Type B pancreatic cell (in vitro differentiated cells): ENCODE measurements at regions not wholly inside any gene's neighbourhood (a gene's known extent, or its start where the extent isn't known, plus 50 kb on each side); places are given as distances from the start of the nearest gene placed in this dataset.

ENCODE experiments used
- DNase-seq: peaks from one replicate; pipeline ENCODE4 v3.0.0; 2021; ENCODE audit warnings: mixed read lengths; ENCODE audit not compliant: unreplicated experiment; ENCODE audit errors: extremely low spot score
- H3K27ac Mint-ChIP-seq: 2 replicates; pipeline ENCODE4 v1.8.0; 2021; ENCODE audit warnings: mild to moderate bottlenecking, mixed read lengths
- H3K27me3 Mint-ChIP-seq: 2 replicates; pipeline ENCODE4 v1.8.0; 2021; ENCODE audit warnings: mixed read lengths
- H3K36me3 Mint-ChIP-seq: 2 replicates; pipeline ENCODE4 v1.8.0; 2021; ENCODE audit warnings: mixed read lengths
- H3K4me1 Mint-ChIP-seq: one replicate; pipeline ENCODE4 v1.8.0; 2021; ENCODE audit warnings: mixed read lengths; ENCODE audit not compliant: unreplicated experiment
- H3K4me3 Mint-ChIP-seq: 2 replicates; pipeline ENCODE4 v1.8.0; 2021; ENCODE audit warnings: mild to moderate bottlenecking, mixed read lengths
- H3K9me3 Mint-ChIP-seq: 2 replicates; pipeline ENCODE4 v1.8.0; 2021; ENCODE audit warnings: mixed read lengths
- CTCF ChIP-seq: fragments of 200-600 bp; sonication (generic); conservative IDR thresholded peaks from 2 replicates; pipeline ENCODE4 v1.5.0; 2021; ENCODE audit warnings: antibody characterized with exemption, mild to moderate bottlenecking

GRCh38 chr18:6666012-6666685 lies 63.4 kb upstream of the ARHGAP28 start:
- H3K27ac Mint-ChIP-seq: peak overlapping the region; percentile 55
- H3K27me3 Mint-ChIP-seq: no peaks in the 10 kb centered on the region
- H3K9me3 Mint-ChIP-seq: no peaks in the 10 kb centered on the region
- peaks cover 38% of the 10 kb centered on the region for H3K4me1 Mint-ChIP-seq
- H3K36me3 Mint-ChIP-seq: peaks cover 3% of the 10 kb centered on the region
- no peak for TF ChIP-seq CTCF
- DNase-seq: no peak
- H3K4me3 Mint-ChIP-seq: no peak overlapping the region

- H3K27ac Mint-ChIP-seq: no peak overlapping the region
- peaks cover 35% of the 10 kb centered on the region for H3K4me1 Mint-ChIP-seq
- H3K36me3 Mint-ChIP-seq: peaks cover 5% of the 10 kb centered on the region
- peaks cover 5% of the 10 kb centered on the region for H3K9me3 Mint-ChIP-seq
- H3K4me3 Mint-ChIP-seq: no peak overlapping the region
- TF ChIP-seq CTCF: no peak
- no peak for DNase-seq
- no peaks in the 10 kb centered on the region for H3K27me3 Mint-ChIP-seq
Measured at GRCh38 chr18:6668836-6669235, 60.7 kb upstream of the ARHGAP28 start.

- Mint-ChIP-seq H3K4me3 (no peak overlapping the region), H3K27me3 (no peaks in the 10 kb centered on the region), H3K36me3 (peaks cover 8% of the 10 kb centered on the region), H3K9me3 (peaks cover 14% of the 10 kb centered on the region), H3K27ac (peak overlapping the region; percentile 4), H3K4me1 (peaks cover 24% of the 10 kb centered on the region)
- DNase-seq: no peak
- no peak for TF ChIP-seq CTCF
Measured at GRCh38 chr18:6672821-6673308, 56.7 kb upstream of the ARHGAP28 start.

- Mint-ChIP-seq H3K36me3 (peaks cover 8% of the 10 kb centered on the region), H3K27me3 (no peaks in the 10 kb centered on the region), H3K27ac (peak overlapping the region; percentile 32), H3K4me1 (peaks cover 44% of the 10 kb centered on the region), H3K4me3 (no peak overlapping the region), H3K9me3 (peaks cover 14% of the 10 kb centered on the region)
- DNase-seq: no peak
- no peak for TF ChIP-seq CTCF
Measured at GRCh38 chr18:6677086-6677485, 52.4 kb upstream of the ARHGAP28 start.

GRCh38 chr18:6679201-6679600 lies 50.3 kb upstream of the ARHGAP28 start:
- Mint-ChIP-seq H3K4me3 (no peak overlapping the region), H3K36me3 (peaks cover 3% of the 10 kb centered on the region)
- DNase-seq: no peak

More at GRCh38 chr18:6679201-6679600, 50.3 kb upstream of the ARHGAP28 start:
- no peak overlapping the region for H3K27ac Mint-ChIP-seq
- H3K9me3 Mint-ChIP-seq: peaks cover 9% of the 10 kb centered on the region
- H3K27me3 Mint-ChIP-seq: no peaks in the 10 kb centered on the region
- no peak for TF ChIP-seq CTCF
- peaks cover 32% of the 10 kb centered on the region for H3K4me1 Mint-ChIP-seq
